ENCODE measurements at regions not wholly inside any gene's neighbourhood (a gene's known extent, or its start where the extent isn't known, plus 50 kb on each side); places are given as distances from the start of the nearest gene placed in this dataset.
"Not testable (repeated sequence)": the region's sequence is repeated elsewhere in the genome, so short reads cannot be mapped to it uniquely, and the experiment has no call there.

DNA sequence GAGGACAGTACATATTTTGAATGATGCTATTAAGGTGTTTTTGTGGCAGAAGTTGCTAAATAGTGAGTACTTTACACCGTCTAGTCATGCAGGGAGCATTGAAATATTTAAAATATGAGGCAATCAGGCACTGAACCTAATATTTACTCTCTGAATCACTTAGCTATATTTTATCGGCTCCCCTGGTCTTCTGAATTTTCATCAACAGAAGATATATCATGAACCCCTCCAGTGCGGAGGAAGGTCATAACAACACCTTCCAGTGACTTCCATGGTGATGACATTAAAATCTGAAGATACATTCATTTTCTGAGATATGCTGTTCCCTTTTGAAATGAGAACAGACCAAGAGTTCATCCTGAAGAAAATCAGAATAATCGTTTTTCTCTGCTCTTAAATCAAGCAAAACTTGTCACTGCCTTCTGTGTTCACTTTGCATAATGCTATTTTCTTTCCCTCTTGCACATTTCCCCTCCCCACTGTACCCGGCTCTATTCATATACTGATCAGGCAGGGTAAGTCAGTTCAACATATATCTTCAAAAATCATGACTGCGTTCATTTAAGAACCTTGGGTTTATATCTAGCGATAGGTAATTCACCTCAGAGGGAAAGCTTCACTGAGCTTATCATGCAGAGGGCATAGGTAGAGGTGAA is 729.9 kb upstream of the GYPC start:
- no peak for DNase-seq

DNA sequence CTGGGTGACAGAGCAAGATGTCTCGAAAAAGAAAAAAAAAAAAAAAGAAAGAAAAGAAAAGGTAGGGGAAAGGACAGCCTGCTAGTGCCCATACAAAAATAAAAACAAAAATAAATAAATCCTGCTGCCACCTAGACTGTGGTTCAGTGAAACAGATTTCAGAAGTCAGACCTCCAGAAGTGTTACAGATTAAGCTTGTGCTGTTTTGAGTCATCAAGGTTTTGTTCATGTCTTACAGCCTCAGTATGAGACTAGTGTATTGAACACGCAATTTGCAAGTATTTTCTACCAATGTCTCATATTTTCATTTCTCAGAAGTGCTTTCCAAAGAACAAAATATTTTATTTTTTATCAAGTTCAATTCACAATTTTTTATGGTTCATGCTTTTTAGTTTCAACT is 720.4 kb upstream of the GYPC start:
- DNase-seq: no peak

DNA sequence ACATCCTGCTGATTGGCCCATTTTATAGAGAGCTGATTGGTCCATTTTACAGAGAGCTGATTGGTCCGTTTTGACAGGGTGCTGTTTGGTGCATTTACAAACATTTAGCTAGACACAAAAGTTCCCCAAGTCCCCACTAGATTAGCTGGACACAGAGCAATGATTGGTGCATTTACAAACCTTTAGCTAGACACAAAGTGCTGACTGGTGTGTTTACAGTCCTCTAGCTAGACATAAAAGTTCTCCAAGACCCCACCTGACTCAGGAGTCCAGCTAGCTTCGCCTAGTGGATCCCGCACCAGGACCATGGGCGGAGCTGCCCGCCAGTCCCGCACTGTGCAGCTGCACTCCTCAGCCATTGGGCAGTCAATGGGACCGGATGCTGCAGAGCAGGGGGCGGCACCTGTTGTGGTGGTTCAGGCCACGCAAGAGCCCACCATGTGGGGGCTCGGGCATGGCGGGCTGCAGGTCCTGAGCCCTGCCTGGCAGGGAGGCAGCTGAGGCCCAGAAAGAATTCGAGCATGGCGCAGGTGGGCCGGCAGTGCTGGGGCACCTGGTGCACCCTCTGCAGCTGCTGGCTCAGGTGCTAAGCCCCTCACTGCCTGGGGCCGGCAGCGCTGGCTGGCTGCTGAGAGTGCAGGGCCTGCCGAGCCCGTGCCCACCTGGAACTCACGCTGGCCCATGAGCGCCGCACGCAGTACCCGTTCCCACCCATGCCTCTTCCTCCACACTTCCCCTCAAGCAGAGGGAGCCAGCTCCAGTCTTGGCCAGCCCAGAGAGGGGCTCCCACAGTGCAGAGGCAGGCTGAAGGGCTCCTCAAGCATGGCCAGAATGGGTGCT is 713.2 kb upstream of the GYPC start:
- DNase-seq: no peak

DNA sequence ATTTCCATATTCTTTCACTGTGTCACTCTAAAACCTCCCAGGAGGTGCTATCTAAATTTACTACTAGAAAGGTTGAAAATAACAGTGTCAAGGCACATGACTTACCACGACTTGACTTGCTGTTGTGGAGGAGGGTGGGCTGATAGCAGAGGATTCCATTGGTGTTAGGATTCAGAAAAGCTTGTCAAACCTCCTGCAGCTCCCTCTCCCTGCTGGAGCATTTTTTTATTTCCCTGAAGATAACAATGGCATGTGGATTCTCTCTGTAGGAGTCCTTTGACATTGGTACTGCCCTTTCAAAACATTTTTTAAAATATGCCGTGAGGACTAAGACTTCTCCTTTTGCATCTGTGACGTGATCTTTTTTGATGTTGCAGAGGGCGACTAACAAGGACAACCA is 696.9 kb upstream of the GYPC start:
- no peak for DNase-seq

DNA sequence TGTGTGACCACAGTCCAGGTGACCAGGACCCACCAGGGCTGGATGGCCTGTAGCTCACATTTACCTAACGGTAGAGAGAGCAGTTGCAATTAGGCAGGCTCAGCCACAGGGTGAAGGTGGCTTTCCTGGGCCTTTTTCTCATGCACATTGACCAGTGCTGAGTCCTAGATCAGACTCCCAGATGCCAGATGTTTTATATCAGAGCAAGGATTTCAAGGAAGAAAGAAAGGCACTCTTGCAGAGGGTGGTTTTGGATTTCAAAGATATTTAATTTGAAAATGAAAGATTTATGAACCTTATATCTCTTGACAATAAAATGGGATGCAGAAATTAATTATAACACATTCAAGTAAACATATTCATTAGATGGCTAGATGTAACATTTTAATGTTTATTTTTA is 694.2 kb upstream of the GYPC start:
- no peak for DNase-seq

DNA sequence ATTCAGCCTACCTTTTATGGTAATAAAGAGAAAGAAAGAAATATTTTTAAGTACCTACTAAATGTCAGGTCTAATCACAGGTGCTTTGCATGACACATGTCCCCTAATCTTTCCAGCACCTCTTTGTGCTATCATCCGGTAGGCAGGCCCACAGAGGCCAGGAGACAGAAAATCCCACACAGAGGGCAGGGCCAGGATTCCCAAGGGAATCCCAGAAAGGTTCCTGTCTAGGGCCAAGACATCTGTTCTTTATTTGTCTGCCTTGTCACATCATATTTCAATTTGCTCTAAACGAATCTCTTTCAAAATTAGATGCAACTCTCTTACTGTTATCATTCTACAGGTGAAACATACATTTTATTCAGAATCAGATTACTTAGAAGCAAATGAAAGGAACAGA is 676.1 kb upstream of the GYPC start:
- DNase-seq: no peak

DNA sequence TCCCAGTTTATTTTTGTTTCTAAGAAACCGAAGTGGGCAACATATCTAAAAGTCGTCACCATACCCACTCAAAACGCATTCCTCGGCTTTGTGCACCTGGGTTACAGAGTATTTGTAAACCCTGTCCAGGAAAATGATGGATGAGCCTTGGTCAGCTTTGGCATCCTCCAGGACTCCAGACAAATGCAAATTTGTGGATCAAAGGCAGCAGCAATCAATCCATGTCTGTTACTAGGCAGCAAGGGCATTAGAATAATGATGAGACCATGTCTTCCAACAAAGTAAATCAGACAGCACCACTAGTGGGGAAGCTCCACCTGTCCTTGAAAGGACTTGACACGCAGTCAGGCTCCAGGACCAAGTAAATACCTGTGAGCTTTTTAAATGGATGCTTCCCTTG is 672.6 kb upstream of the GYPC start:
- DNase-seq: no peak

DNA sequence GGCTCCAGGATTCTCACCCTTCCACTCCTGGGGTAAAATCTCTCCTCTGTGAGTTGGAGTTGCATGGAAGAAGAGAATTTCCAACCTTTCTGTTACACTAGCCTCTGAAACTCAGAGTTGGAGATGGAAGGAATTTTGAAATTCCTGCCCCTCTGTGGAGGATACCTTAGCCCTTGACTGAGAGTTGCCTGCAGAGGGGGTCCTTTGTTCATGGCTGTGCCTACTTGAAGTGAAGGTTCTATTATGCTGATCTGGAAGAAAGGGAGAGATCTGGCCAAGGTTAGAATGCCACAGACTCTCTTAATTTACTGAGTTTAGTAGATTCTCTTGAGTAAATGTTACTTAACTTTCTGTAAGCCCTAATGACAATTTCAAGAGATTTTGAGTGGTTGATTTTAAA is 626.6 kb upstream of the GYPC start:
- DNase-seq: no peak

DNA sequence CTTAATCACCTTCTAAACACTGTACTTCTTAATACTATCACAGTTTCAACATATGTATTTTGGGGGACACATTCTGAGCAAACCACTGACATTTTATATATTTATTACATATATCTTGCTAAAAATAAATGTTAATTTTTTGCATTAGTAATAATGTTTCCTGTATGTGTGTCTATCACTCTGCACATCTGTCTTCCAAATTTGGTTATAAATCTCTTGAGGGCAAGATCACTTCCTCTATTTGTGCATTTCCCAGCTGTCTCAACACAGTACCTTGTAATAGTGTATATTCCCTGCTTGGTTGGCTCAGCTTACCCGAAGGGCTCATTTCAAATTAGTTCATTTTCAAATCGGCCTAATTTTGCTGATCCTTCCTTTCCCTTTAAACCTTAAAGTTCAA is 617.1 kb upstream of the GYPC start:
- peak; percentile 0 for DNase-seq

DNA sequence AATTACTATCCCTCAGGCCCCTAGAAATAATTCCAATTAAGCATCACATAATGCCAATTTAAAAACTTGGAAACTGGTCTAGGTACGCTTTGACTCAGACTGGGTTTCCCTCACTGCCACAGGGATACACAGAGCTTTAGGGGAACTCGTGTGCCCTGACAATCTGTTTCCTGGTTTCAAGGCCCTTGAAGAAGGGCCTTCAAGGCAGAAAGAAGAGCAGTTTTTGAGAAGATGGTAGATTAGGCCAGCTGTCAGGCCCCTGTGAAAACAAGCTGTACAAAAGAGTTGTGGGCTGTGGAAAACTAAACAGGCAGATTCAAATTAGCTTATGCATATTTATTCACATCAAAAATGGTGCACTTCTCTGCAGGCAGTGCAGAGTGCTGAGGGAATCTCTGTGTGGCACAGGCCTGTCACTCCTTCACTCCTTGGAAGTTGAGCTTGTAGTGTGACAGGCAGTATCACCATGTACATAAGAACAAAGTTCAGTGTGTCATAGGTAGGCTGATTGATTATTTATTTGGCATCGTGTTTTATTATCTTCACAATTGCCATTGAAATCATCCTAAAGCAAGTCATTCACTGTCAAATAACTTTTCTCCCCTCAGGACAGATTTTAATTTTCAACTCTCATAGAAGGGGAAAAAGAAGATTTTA is 614.4 kb upstream of the GYPC start:
- DNase-seq: no peak

DNA sequence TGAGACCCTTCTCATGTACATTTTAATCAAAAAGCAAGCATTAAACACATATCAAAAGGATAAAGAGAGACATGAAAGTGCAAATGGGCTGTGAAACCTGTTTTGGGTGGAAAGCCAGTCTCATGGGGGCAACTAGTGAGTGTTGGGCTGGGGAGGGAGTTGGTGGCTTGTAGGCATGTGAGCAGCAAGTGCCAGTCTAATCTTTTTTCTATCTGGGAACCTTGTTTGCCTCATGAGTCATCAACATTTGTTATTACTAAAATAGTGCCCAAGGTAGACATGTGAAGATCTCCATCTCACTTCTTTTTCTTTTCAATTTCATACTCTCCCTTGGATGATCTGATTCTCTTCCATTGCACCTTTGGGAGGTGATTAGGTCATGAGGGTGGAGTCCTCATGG is 613.9 kb upstream of the GYPC start:
- no peak for DNase-seq

DNA sequence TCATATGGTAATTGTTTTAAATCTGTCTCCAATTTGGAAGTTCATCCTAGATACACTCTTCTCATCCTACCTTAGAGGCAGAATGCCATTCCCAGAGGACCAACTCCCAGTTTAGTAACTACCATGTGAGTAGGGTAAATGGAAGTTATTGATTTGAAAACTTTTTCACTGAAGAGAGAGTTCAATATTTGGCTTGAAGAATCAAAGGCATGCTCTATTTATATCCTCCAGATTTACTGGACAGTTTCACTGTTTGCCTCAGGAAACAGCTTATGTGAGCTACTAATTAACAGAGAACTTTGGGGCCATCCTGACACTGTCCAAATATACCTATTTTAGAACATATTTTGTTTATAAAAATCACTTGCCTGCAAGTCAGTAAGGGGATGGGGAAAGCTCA is 607.2 kb upstream of the GYPC start:
- DNase-seq: no peak

DNA sequence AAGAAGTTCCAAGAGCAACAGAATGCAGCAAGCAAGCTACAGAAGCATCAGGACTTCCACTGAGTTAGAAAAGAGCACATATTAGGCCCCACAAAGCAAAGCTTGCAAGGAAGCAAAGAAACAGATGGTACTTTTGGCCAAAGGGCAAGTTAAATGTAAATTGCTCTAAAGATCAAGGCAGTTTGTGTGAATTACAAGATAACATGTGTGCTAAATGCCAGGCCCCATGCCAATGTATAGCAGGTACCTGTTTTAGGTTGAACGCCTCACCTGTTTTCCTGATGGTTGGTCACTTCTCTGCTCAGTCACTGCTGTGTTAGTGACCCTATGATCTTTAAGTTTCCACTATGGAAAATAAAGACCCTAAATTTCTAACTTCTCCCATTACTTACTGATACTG is 606.5 kb upstream of the GYPC start:
- DNase-seq: no peak

DNA sequence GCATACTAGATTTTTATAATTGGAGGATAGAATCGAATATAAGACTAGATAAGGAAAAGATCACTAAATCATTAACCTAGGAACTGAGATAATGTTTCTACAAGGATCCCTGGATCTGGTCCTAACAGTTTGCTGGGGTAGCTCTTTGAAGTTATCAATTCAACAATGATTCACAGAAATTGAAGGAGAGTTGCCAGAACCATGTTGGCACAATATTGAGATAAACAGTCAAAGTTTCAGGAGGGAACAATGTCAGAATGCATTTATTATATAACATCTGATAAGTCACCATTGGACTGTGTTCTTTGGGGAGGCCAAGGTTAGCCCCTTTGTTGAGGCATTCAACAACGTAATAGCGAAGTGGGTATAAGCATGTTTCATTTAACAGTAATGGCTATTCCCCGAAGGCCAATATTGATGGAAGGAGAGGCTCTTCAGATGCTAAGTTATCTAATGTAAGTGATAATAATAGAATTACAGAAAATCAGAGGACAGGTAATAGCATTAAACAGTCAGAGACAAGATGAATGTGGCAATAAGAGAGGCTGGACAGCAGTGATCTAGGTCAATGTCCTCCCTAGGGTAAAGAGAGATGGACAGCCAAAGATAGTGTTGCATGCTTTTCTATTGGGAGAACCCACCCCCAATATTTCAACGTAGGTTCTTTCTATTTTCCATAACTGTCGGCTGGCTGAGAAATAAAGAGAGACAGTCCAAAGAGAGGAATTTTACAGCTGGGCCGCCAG is 604.8 kb upstream of the GYPC start:
- DNase-seq: no peak

DNA sequence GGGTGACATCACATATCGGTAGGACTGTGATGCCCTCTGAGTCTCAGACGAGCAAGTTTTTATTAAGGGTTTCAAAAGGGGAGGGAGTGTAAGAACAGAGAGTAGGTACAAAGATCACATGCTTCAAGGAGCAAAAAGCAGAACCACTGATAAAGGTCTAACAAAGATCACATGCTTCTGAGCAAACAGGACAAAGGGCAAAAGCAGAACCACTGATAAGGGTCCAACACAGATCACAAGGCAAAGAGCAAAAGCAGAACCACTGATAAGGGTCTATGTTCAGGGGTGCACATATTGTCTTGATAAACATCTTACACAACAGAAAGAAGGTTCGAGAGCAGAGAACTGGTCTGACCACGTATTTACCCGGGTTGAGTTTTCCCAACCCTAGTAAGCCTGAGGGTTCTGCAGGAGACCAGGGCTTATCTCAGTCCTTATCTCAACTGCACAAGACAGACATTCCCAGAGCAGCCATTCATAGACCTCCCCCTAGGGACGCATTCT is 604.2 kb upstream of the GYPC start:
- DNase-seq: not testable (repeated sequence)

DNA sequence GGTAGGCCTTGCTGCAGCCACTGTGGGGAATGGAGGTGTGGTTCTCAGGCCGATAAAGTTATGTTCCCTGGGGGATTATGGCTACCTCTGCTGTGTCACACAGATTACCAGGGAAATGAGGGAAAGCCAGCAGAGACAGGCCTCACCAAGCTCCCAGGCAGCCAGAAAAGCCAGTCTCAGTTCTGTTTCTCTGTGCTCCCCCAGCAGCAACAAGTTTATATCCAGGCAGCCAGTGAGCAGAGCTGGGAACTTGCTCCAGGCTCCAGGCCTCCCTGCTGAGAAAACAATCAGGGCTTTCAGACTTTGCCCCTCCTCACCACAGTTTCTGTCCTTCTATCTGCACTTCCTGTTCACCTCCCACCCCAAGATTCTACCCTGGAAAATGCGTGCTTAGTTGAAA is 596.6 kb upstream of the GYPC start:
- DNase-seq: no peak

DNA sequence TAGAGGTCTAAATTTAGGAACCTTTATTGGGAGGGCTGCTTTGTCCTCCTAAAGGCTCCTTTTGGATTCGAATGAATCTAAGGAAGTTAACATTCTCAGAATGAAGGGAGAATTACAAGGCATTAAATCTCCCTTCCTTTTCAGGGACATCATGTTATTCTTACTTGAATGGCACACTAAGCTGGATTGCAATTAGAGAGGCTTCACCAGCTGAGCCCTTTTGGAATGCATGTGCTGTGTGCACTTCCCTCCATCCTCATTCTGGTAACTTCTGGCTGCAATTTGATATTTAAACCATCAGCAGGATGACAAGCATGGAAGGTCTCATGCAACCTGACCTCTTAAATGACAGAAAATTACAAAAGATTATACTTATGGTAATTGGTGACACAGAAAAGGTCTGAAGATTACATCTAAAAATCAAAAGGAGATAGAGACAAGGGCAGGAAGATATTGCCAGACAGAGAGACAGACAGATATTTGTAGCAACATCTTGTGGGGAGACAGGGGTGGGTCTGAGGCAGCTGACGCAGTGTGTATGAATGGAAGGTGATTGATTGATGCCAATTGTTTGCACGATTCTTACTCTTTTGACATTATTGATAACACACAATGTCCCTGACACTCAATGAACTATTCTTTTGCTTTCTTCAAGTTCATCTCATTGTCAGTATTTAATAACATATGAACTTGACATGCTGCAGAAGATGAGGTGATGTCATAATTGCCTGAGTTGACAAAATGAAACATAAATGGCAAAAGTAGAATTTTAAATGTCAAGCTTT is 570.8 kb upstream of the GYPC start:
- no peak for DNase-seq

DNA sequence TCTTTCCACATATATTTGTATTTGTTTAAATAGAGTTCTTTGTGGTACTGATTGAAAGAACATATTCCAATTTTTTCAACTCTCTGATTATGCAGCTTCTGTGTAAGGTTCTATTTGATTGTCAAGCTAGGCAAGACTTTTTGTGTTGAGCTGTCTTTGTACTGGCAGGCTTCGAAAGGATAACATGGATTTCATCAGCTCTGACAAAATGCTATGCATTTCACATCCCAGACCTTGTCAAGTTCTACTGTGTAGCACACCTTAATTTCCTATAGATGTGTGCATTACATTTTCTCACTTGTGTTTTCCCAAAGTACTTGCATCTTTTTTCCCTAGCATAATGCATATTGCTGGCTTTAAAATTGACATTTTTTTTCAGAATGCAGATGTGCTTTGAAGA is 555.0 kb upstream of the GYPC start:
- DNase-seq: no peak

DNA sequence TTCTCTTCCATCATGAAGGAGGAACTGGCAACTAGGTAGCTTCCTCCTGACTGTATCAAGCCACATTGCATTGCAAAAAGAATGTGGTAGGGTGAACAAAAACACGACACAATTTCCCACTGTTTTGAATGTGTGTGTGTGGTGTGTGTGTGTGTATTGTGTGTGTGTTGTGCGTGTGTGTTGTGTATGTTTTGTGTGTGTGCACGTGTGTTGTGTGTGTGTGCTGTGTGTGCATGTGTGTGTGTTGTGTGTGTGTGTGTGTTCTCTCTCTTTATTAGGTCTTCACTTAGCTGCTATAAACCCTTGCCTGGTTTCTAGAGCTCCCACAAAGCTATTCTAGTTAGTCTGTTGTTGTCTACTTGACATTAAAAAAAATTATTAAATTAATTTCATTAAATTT is 550.0 kb upstream of the GYPC start:
- no peak for DNase-seq

DNA sequence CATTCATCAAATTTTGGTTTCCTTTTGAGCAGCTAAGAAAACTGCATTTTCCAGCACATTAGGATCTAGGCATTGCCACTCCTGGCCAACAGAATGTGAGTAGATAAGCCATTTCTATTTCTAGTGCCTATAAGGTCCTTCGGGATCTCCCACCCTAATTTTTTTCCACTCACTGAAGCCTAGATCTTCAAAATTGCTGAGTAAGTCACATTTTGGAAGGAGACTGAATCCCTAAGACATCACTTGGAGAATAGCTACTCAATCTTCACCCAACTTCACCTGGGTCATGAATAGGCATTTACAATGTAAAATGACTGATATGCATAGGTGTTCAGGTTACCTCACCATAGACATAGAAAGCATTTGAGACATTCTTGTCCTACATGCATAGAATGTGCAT is 548.1 kb upstream of the GYPC start:
- DNase-seq: no peak

DNA sequence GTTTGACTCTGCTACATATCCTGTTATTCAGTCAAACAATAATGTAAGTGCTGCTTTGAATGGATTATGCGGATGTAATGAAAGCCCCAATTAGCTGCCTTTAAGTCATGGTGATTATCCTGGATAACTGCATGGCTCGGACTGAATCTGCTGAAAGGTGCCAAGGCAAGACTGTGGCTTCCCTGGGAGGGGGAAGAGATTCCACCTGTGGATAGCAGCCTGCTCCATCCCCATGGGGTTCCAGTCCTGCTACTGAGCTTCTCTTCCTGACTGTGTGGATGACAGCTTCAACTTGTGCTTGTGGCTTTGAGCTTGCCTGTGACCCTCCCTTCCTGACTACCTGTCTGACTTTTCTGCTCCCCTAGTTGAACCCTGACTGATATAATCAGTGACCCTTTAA is 540.0 kb upstream of the GYPC start:
- DNase-seq: no peak

DNA sequence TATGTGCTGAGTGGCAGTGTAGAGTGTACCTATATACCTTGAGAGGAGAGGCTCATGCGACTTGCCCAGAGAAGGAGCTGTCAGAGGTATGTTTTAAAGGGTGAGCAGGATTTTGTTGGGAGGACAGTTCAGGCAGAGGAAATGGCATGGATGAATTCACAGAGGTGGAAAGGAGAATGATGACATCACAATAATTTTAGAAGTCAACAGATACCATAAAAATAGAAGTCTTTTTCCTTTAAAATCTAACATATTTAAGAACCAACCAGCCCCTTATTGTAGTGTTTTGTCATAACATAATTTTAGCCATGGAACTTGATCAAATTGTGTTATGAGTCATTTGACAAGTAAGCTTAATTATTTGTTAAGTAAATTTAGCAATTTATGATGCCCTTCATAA is 538.1 kb upstream of the GYPC start:
- no peak for DNase-seq

DNA sequence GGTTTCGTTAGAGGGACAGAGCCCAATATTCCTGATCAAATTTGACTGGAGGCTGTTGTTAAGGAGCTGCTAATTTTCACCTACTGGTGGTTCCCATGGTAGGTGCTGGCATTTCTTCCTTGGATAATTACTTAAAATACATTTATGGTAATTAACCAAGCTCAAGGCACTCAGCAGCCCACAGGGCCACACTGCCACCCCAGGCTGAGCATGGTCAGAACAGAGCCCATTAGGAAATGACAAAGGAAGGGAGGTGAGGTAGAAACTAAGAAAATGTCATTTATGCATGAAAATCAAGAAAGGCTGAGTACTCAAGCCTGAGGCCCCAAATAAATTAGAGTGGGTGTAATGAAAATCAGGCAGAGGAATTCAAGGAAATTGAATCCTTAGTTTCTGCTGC is 510.2 kb upstream of the GYPC start:
- no peak for DNase-seq

All from suppressor macrophage treated with lipopolysaccharide for 4 hours (primary cell).